ENCODE measurements at regions not wholly inside any gene's neighbourhood (a gene's known extent, or its start where the extent isn't known, plus 50 kb on each side); places are given as distances from the start of the nearest gene placed in this dataset.

- H3K27me3 Mint-ChIP-seq, result peaks cover 3% of the 10 kb centered on the region
- no peak overlapping the region for H3K4me3 Mint-ChIP-seq
- CTCF ChIA-PET, result no interaction called here
- no peak for TF ChIP-seq CTCF (IDR thresholded peaks at IDR 0.05)
- intact Hi-C loops (cut with micrococcal nuclease), result no loop called here
- ATAC-seq (ENCODE audit: low read depth) (no peak), DNase-seq (no peak)
- H3K9me3 Mint-ChIP-seq, result no peaks in the 10 kb centered on the region
- H3K27ac Mint-ChIP-seq, result no peak overlapping the region
- POLR2A ChIA-PET, result no interaction called here
- H3K4me1 Mint-ChIP-seq, result no peaks in the 10 kb centered on the region
- H3K36me3 Mint-ChIP-seq (ENCODE audit: low read depth), result no peaks in the 10 kb centered on the region
Measured at GRCh38 chr12:102603021-102603420, 122.7 kb upstream of the IGF1 start.

- H3K36me3 Mint-ChIP-seq (ENCODE audit: low read depth), result no peaks in the 10 kb centered on the region
- POLR2A ChIA-PET, result no interaction called here
- no peaks in the 10 kb centered on the region for H3K4me1 Mint-ChIP-seq
- no peak for TF ChIP-seq CTCF (IDR thresholded peaks at IDR 0.05)
- no peak overlapping the region for H3K27ac Mint-ChIP-seq
- CTCF ChIA-PET, result no interaction called here
- intact Hi-C loops (cut with micrococcal nuclease), result no loop called here
- no peaks in the 10 kb centered on the region for H3K9me3 Mint-ChIP-seq
- H3K4me3 Mint-ChIP-seq, result no peak overlapping the region
- no peak for DNase-seq
- ATAC-seq (ENCODE audit: low read depth), result no peak
- H3K27me3 Mint-ChIP-seq, result peaks cover 3% of the 10 kb centered on the region
Measured at GRCh38 chr12:102602521-102602920, 122.2 kb upstream of the IGF1 start.

GRCh38 chr12:102601621-102602020 is 121.3 kb upstream of the IGF1 start:
- POLR2A ChIA-PET, result interaction anchor here (0.6 kb wide), 1 partner anchor 338 kb away, joined by 3 read pairs; no protein-coding TSS in a partner anchor
- Mint-ChIP-seq H3K36me3 (ENCODE audit: low read depth) (no peaks in the 10 kb centered on the region), H3K4me3 (no peak overlapping the region), H3K9me3 (no peaks in the 10 kb centered on the region), H3K4me1 (no peaks in the 10 kb centered on the region), H3K27ac (no peak overlapping the region), H3K27me3 (peaks cover 3% of the 10 kb centered on the region)
- TF ChIP-seq CTCF (IDR thresholded peaks at IDR 0.05), result no peak
- intact Hi-C loops (cut with micrococcal nuclease), result no loop called here
- DNase-seq (no peak), ATAC-seq (ENCODE audit: low read depth) (no peak)
- CTCF ChIA-PET, result no interaction called here

- no peak for TF ChIP-seq CTCF (IDR thresholded peaks at IDR 0.05)
- Mint-ChIP-seq H3K4me3 (no peak overlapping the region), H3K4me1 (no peaks in the 10 kb centered on the region), H3K36me3 (ENCODE audit: low read depth) (no peaks in the 10 kb centered on the region), H3K27ac (no peak overlapping the region), H3K9me3 (no peaks in the 10 kb centered on the region), H3K27me3 (peaks cover 3% of the 10 kb centered on the region)
- intact Hi-C loops (cut with micrococcal nuclease), result no loop called here
- DNase-seq, result no peak
- ChIA-PET CTCF (no interaction called here), POLR2A (no interaction called here)
- no peak for ATAC-seq (ENCODE audit: low read depth)
Measured at GRCh38 chr12:102596687-102597086, 116.3 kb upstream of the IGF1 start.

GRCh38 chr12:102596031-102596430 is 115.7 kb upstream of the IGF1 start:
- CTCF ChIA-PET, result no interaction called here

More at GRCh38 chr12:102596031-102596430, 115.7 kb upstream of the IGF1 start:
- no peak overlapping the region for H3K27ac Mint-ChIP-seq
- H3K27me3 Mint-ChIP-seq, result peaks cover 3% of the 10 kb centered on the region
- intact Hi-C loops (cut with micrococcal nuclease), result no loop called here
- POLR2A ChIA-PET, result no interaction called here
- no peak overlapping the region for H3K4me3 Mint-ChIP-seq
- no peak for DNase-seq
- H3K36me3 Mint-ChIP-seq (ENCODE audit: low read depth), result no peaks in the 10 kb centered on the region
- H3K9me3 Mint-ChIP-seq, result no peaks in the 10 kb centered on the region
- no peak for TF ChIP-seq CTCF (IDR thresholded peaks at IDR 0.05)
- no peak for ATAC-seq (ENCODE audit: low read depth)
- H3K4me1 Mint-ChIP-seq, result no peaks in the 10 kb centered on the region
